ENCODE measurements at regions not wholly inside any gene's neighbourhood (a gene's known extent, or its start where the extent isn't known, plus 50 kb on each side); places are given as distances from the start of the nearest gene placed in this dataset.

DNA sequence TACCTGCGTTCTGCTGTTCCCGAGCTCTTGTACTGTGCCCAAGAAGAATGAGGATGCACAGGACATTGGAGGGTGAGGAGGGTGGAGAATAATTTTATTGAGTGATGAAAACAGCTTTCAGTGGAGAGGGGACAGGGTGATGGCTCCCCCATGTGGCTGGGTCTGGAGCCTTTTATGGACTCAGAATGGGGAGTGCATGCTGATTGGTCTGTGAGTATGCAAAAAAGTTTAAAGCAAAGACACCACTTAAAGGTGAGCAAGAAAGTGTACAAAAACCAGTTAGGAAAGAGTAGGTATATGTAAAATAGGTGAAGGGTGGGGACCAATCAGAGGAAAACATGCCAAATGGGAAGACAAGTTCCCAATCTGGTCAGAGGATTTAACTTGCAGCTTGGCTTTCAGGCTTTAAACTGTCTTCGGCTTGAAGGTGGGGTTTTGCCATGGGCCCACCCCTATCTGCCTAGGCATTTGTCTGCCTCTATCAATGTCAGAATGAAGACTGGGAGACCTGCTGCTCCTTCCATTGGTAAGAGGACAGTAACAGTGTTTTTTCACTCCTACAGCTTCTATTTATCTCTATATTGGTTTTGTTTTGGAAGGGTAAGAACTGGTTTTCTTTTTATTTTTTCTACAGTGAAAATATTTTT is 118.0 kb upstream of the RAI14 start:
- Mint-ChIP-seq H3K27me3 (peaks cover 6% of the 10 kb centered on the region), H3K36me3 (no peaks in the 10 kb centered on the region), H3K9me3 (peaks cover 0 to 3% (median 0%) of the 10 kb centered on the region in 3 donors), H3K4me3 (no peak overlapping the region), H3K4me1 (peaks cover 0 to 2% (median 0%) of the 10 kb centered on the region in 3 donors), H3K27ac (no peak overlapping the region)

DNA sequence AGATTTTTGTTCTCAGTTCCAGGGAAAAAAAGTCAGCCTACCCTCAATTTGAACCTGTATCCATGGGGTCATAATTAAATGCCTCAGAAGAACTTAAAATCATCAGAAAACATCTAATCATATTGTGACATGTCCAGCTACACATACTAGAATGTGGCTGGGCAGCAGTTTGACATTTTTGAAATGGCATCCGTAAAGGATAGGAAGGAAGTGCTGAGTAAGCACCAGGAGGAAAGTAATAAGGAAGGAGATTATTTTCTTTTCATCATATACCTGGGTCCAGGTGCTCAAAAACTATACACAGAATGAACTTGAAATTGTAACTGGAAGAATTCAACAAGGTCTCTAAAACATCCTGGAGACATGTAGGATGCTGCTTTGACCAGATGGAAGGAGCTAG is 116.9 kb upstream of the RAI14 start:
- Mint-ChIP-seq H3K27me3 (peaks cover 6% of the 10 kb centered on the region), H3K27ac (no peak overlapping the region), H3K36me3 (no peaks in the 10 kb centered on the region), H3K9me3 (peaks cover 0 to 10% (median 3%) of the 10 kb centered on the region in 3 donors), H3K4me3 (no peak overlapping the region), H3K4me1 (peaks cover 0 to under 1% (median 0%) of the 10 kb centered on the region in 3 donors)

DNA sequence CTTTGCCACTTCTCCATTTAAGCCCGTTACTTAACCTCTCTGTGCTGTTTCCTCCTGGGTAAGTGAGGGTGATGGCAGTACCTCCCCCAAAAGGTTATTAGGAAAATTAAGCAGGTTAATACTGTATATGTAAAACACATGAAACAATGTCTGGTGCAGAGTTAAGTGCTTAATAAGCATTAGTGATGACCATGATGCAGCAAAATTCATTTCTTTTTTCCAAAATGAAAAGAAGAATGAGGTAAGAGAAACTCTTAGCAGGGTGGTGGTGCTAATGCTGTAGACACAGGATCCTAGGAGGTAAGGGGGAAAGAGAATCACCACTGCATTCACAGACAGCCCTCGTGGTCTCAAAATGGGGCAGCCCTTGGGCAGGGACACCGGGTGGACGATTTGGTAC is 115.1 kb upstream of the RAI14 start:
- no peak overlapping the region for H3K4me3 Mint-ChIP-seq
- H3K27me3 Mint-ChIP-seq = peaks cover 4% of the 10 kb centered on the region
- no peaks in the 10 kb centered on the region for H3K36me3 Mint-ChIP-seq
- H3K9me3 Mint-ChIP-seq = peaks cover 8 to 23% (median 11%) of the 10 kb centered on the region in 3 donors
- H3K4me1 Mint-ChIP-seq = peaks cover 0 to 2% (median 0%) of the 10 kb centered on the region in 3 donors
- no peak overlapping the region for H3K27ac Mint-ChIP-seq

DNA sequence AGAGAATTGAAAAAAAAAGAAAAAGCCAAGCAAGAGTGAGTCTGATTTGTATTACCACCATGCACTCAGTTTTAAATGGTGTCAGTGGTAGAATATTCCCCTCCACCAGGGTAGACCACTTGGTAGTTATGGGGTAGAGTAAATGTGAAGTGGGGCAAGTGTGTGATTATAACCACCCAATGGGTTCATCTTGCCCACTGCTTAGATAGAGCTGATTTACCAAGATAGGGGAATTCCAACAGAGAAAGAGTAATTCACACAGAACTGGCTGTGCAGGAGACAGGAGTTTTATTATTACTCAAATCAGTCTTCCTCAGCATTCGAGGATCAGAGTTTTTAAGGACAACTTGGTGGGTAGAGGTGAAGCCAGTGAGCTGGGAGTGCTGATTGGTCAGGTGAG is 113.3 kb upstream of the RAI14 start:
- peaks cover 12 to 33% (median 13%) of the 10 kb centered on the region in 3 donors for H3K9me3 Mint-ChIP-seq
- H3K4me3 Mint-ChIP-seq = no peak overlapping the region
- peaks cover 4% of the 10 kb centered on the region for H3K27me3 Mint-ChIP-seq
- H3K36me3 Mint-ChIP-seq = peaks cover 2% of the 10 kb centered on the region
- peaks cover 0 to 2% (median 0%) of the 10 kb centered on the region in 3 donors for H3K4me1 Mint-ChIP-seq
- H3K27ac Mint-ChIP-seq = no peak overlapping the region

DNA sequence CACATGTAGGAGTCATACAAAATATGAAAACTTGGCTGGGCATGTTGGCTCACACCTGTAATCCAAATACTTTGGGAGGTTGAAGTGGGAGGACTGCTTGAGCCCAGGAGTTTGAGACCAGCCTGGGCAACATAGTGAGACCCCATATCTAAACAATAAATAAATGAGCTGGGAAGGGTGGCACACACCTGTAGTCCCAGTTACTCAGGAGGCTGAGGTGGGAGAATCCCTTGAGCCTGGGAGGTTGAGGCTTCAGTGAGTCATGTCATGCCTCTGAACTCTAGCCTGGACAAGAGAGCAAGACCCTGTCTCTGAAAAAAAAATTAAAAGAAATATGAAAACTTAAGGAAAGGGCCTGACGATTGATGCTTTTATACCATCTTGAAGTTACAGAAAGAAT is 112.4 kb upstream of the RAI14 start:
- H3K36me3 Mint-ChIP-seq = peaks cover 4% of the 10 kb centered on the region
- H3K27ac Mint-ChIP-seq = no peak overlapping the region
- H3K27me3 Mint-ChIP-seq = peaks cover 4% of the 10 kb centered on the region
- H3K4me1 Mint-ChIP-seq = peaks cover 0 to 2% (median 0%) of the 10 kb centered on the region in 3 donors
- H3K4me3 Mint-ChIP-seq = peak overlapping the region in 1 of 4 donors; percentile 41
- H3K9me3 Mint-ChIP-seq = peaks cover 12 to 33% (median 13%) of the 10 kb centered on the region in 3 donors

DNA sequence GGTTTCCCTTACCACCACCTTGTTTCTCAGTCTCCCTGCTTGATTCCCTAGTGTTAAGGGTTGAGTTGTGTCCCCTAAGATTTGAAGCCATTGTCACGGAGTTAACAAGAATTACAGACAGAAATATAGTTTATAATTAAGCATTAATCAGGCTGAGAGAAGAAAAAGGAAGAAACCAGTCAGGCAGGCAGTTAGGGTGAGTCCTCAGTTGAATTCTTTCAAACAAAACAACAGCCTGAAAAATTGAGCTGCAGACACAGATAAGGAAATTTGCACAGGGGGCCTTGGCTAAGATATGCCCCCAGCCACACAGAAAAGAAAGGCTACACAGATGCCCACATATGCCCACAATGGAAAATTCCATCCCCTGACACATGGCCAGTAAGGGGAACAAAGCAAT is 111.7 kb upstream of the RAI14 start:
- Mint-ChIP-seq H3K4me3 (no peak overlapping the region), H3K4me1 (peaks cover 0 to 2% (median 0%) of the 10 kb centered on the region in 3 donors), H3K9me3 (peaks cover 12 to 33% (median 13%) of the 10 kb centered on the region in 3 donors), H3K36me3 (peaks cover 4% of the 10 kb centered on the region), H3K27me3 (peaks cover 4% of the 10 kb centered on the region), H3K27ac (no peak overlapping the region)

DNA sequence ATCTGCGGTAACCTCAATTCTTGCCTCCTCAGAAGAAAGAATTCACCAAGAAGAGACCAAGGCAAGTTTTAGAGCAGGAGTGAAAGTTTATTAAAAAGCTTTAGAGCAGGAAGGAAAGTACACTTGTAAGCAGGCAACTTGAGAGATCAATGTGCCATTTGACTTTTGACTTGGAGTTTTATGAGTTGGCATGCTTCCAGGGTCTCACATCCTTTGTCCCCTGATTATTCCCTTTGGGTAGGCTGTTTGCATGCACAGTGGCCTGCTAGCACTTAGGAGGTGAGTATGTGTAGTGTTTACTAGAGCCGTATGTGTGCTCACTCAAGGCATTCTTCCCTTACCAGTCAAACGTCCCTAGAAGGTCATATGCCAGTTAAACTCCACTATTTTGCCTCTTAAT is 111.0 kb upstream of the RAI14 start:
- peaks cover 4% of the 10 kb centered on the region for H3K27me3 Mint-ChIP-seq
- no peak overlapping the region for H3K27ac Mint-ChIP-seq
- peaks cover 12 to 33% (median 13%) of the 10 kb centered on the region in 3 donors for H3K9me3 Mint-ChIP-seq
- H3K4me1 Mint-ChIP-seq = peaks cover 0 to 2% (median 0%) of the 10 kb centered on the region in 3 donors
- peaks cover 4% of the 10 kb centered on the region for H3K36me3 Mint-ChIP-seq
- H3K4me3 Mint-ChIP-seq = no peak overlapping the region

DNA sequence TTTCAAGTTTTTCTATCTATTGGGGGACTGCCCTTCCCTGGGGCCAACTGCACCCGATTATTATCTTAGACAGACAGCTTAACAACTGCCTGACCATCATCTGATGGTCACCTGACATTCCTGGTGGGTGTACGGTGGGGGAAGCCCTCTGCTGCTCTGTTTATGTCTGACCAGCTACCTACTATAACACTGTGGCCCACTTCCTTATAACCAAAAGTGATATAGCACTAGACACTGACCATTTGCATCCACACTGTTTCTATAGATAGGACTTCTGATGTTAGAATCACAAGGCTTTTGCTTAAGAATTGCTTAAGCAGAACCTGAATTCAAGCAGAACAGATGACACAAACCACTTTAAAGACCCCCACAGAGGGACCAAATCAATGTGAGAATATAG is 110.5 kb upstream of the RAI14 start:
- Mint-ChIP-seq H3K27ac (peak overlapping the region in 1 of 3 donors; percentile 27), H3K9me3 (peaks cover 12 to 33% (median 13%) of the 10 kb centered on the region in 3 donors), H3K4me1 (peaks cover 0 to 2% (median 0%) of the 10 kb centered on the region in 3 donors), H3K4me3 (no peak overlapping the region), H3K27me3 (peaks cover 3% of the 10 kb centered on the region), H3K36me3 (peaks cover 4% of the 10 kb centered on the region)

DNA sequence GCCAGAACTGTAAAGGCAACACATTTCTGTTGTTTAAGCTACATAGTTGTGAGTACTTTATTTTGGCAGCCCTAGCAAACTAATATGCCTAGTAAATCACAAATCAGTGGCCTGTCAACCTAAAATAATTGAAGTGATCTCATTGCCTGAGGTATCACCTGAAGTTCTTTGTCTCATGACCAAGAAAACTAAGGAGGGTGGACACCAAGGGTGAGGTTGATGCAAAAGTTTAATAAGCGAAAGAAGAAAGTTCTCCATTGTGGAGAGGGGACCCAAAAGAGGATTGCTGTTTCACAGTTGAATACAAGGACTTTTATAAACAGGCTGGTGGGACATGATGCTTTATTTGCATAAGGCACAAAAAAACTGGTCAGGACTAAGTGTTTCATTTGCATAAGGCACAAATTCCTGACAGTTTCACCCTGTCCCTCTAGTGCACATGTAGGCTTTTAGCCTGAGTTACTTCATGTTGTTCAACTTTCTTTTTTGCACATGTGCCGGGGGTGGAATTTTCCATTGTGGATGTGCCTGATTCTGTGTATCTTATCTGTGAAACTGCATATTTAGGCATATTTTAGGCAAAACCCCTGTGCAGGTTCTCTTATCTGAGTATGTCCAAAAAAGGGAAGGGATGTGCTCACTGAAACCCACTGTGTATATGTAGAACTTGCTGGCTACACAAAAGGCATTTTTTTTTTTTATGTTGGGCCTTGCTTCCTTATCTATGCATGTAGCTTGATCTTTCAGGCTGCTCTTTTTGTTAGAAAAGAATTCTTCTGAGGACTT is 108.6 kb upstream of the RAI14 start:
- H3K4me3 Mint-ChIP-seq = no peak overlapping the region
- H3K27me3 Mint-ChIP-seq = no peaks in the 10 kb centered on the region
- peaks cover 0 to 2% (median 0%) of the 10 kb centered on the region in 3 donors for H3K4me1 Mint-ChIP-seq
- H3K27ac Mint-ChIP-seq = no peak overlapping the region
- peaks cover 4% of the 10 kb centered on the region for H3K36me3 Mint-ChIP-seq
- peaks cover 12 to 33% (median 13%) of the 10 kb centered on the region in 3 donors for H3K9me3 Mint-ChIP-seq

DNA sequence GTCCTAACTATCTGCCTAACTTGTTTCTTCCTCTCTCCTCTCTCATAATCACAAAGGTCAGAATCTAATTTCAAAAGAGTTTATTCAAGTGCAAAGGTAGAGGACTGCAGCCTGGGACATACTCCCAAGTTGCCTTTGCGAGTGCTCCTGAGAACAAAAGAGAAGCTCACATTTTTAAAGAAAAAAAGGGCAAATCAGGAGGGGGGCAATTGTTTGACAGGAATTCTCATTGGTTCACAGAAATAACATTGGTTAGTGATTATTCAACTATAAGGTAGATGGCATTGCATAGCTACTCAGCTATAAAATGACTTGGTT is 108.1 kb upstream of the RAI14 start:
- Mint-ChIP-seq H3K4me3 (no peak overlapping the region), H3K9me3 (peaks cover 12 to 31% (median 13%) of the 10 kb centered on the region in 3 donors), H3K27ac (no peak overlapping the region), H3K27me3 (peaks cover 3% of the 10 kb centered on the region), H3K36me3 (peaks cover 4% of the 10 kb centered on the region), H3K4me1 (peaks cover 0 to 2% (median 0%) of the 10 kb centered on the region in 3 donors)

DNA sequence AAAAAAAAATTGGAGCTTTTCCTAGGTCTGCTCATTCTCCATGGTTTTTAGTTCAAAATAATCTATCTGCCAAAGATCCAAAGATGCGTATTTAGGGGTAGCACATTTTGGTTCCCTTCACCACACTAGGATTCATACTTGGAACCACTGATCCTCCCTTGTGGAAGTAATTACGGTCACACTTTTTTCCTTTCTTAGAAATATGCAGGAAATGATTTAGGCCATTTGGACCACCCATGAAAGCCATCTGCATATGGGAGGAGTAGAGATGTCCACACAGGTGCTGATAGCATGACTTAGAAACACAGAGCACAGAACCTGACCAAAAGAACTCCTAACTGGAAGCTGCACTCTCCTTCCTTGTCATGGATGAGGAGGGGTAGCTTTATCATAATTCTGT is 105.9 kb upstream of the RAI14 start:
- Mint-ChIP-seq H3K4me3 (no peak overlapping the region), H3K27ac (no peak overlapping the region), H3K27me3 (peaks cover 3% of the 10 kb centered on the region), H3K4me1 (peaks cover 0 to 2% (median 0%) of the 10 kb centered on the region in 3 donors), H3K9me3 (peaks cover 8 to 16% (median 10%) of the 10 kb centered on the region in 3 donors), H3K36me3 (peaks cover 4% of the 10 kb centered on the region)

DNA sequence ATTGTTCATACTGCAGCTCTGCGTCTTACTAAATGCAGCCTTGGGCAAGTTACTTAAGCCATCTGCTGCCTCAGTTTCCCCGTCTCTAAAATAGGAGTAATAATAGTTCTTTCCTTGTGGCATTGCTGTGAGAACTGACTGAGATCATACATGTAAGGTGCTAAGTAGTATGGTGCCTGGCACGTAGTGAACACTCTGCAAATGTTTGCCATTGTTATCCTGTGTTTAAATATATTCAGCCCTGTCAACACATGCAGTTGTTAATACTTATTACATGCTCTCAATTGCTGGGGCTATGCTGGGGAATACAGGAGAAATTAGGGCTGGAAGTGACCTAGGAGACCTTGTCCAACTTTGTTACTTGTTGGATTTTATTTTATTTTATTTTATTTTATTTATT is 105.2 kb upstream of the RAI14 start:
- peaks cover 2 to 11% (median 6%) of the 10 kb centered on the region in 3 donors for H3K9me3 Mint-ChIP-seq
- peaks cover 0 to 1% (median 0%) of the 10 kb centered on the region in 3 donors for H3K4me1 Mint-ChIP-seq
- no peak overlapping the region for H3K27ac Mint-ChIP-seq
- H3K4me3 Mint-ChIP-seq = no peak overlapping the region
- H3K36me3 Mint-ChIP-seq = peaks cover 4% of the 10 kb centered on the region
- H3K27me3 Mint-ChIP-seq = peaks cover 3% of the 10 kb centered on the region

DNA sequence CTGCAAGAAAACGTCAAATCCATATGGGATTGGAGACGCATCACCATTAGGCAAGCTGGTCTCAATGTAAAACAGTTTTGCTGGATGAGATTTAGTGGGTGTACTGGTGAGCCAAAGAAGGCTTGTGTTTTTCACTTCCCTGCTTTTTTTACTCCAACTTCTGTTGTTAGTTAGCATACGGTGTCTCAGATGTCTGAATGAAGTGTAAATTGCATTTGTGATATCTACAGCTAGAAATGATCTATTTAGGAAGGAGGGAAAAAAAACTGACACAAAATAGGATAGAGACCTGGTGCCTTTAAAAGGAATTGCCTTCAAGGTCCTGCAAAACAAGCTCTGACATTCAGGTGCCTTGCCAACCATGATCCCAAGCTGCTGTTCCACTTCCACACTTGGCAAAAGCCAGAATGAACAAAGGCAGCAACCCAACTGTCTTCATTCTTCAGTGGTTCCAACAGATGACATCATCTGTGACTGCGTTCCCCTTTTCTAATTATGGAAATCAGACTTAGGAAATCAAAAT is 104.2 kb upstream of the RAI14 start:
- Mint-ChIP-seq H3K9me3 (peaks cover 0 to 3% (median under 1%) of the 10 kb centered on the region in 3 donors), H3K4me3 (no peak overlapping the region), H3K27me3 (peaks cover 3% of the 10 kb centered on the region), H3K36me3 (peaks cover 2% of the 10 kb centered on the region), H3K4me1 (no peaks in the 10 kb centered on the region), H3K27ac (no peak overlapping the region)

DNA sequence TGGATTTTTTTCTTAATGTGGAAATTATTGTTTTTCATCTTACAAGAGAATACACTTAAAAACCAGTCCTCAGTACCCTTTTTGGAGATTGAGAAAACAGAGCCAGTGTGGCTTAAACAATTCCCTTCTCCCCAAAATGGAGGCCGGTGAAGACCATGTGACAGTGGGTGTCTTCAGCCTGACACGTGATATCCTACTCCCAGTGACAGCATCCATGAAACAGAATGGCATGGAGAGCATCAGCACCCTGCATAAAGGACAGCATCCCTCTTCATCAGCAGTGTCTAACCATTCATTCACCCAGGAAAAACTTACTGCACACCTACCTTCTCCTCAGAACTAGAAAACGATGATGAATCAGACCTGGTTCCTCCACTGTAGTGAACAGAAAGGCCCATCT is 103.4 kb upstream of the RAI14 start:
- H3K4me3 Mint-ChIP-seq = no peak overlapping the region
- no peak overlapping the region for H3K27ac Mint-ChIP-seq
- peaks cover 2% of the 10 kb centered on the region for H3K36me3 Mint-ChIP-seq
- peaks cover 3% of the 10 kb centered on the region for H3K27me3 Mint-ChIP-seq
- no peaks in the 10 kb centered on the region for H3K9me3 Mint-ChIP-seq
- no peaks in the 10 kb centered on the region for H3K4me1 Mint-ChIP-seq

DNA sequence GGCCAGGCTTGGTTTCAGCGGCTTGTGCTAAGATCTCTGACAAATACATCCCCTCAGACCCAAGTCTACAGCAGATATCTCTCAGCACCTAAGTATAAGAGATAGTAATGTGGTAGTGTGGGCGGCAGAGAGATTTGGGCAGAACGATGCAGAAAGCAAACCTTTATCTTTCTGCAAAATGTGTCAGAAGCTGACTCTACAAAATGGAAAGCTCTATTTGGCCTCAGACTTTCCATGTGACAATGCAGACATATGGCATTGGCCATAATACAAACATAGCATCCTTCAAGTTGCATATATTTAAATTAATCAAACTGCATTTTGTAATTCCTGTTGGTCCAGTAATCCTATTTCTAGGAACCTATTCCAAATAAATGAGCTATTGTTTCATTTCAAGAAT is 102.5 kb upstream of the RAI14 start:
- peaks cover 3% of the 10 kb centered on the region for H3K27me3 Mint-ChIP-seq
- H3K4me3 Mint-ChIP-seq = no peak overlapping the region
- H3K36me3 Mint-ChIP-seq = no peaks in the 10 kb centered on the region
- no peak overlapping the region for H3K27ac Mint-ChIP-seq
- H3K9me3 Mint-ChIP-seq = no peaks in the 10 kb centered on the region
- no peaks in the 10 kb centered on the region for H3K4me1 Mint-ChIP-seq
